NB4 (cell line): ENCODE measurements at regions not wholly inside any gene's neighbourhood (a gene's known extent, or its start where the extent isn't known, plus 50 kb on each side); places are given as distances from the start of the nearest gene placed in this dataset.

Experiments
- DNase-seq: peaks from one replicate; pipeline ENCODE4 v3.0.0; 2010; ENCODE audit warnings: low read depth
- H3K4me3 ChIP-seq: one replicate; pipeline ENCODE4 v1.5.1; 2011; ENCODE audit warnings: mild to moderate bottlenecking, low read depth, low read length, moderate library complexity
- CTCF ChIP-seq: IDR thresholded peaks from one replicate; pipeline ENCODE4 v1.5.1; 2012; ENCODE audit warnings: low read depth, low read length
- MAX ChIP-seq: IDR thresholded peaks from 2 replicates; pipeline ENCODE4 v1.6.1; 2011; ENCODE audit warnings: low read depth, low read length
- MYC ChIP-seq: IDR thresholded peaks from 2 replicates; pipeline ENCODE4 v1.6.1; 2011; ENCODE audit warnings: low read depth, low read length
- POLR2A ChIP-seq: IDR thresholded peaks from 2 replicates; pipeline ENCODE4 v1.6.1; 2011; ENCODE audit warnings: mild to moderate bottlenecking; ENCODE audit not compliant: insufficient read length; ENCODE audit errors: extremely low read depth

GRCh38 chr7:112995059-112995824 lies 91.4 kb downstream of the GPR85 start:
- TF ChIP-seq CTCF = no peak
- TF ChIP-seq MAX = no peak
- TF ChIP-seq MYC = no peak
- TF ChIP-seq POLR2A = no peak
- DNase-seq = no peak
- H3K4me3 ChIP-seq = no peak overlapping the region

GRCh38 chr7:112994656-112995055 lies 92.0 kb downstream of the GPR85 start:
- TF ChIP-seq MAX = no peak
- TF ChIP-seq CTCF = no peak
- TF ChIP-seq POLR2A = no peak
- no peak for TF ChIP-seq MYC
- no peak overlapping the region for H3K4me3 ChIP-seq
- DNase-seq = no peak

- peak; percentile 52 for DNase-seq
- no peak for TF ChIP-seq MAX
- no peak for TF ChIP-seq MYC
- no peak for TF ChIP-seq POLR2A
- TF ChIP-seq CTCF = no peak
- H3K4me3 ChIP-seq = no peak overlapping the region
Measured at GRCh38 chr7:112990624-112991023, 96.0 kb downstream of the GPR85 start.

- no peak overlapping the region for H3K4me3 ChIP-seq
- TF ChIP-seq POLR2A = no peak
- TF ChIP-seq CTCF = no peak
- no peak for TF ChIP-seq MYC
- TF ChIP-seq MAX = no peak
- DNase-seq = no peak
Measured at GRCh38 chr7:112989531-112989930, 97.1 kb downstream of the GPR85 start.

GRCh38 chr7:112987171-112987570 lies 99.5 kb downstream of the GPR85 start:
- TF ChIP-seq MYC (no peak), CTCF (no peak), MAX (no peak), POLR2A (no peak)
- no peak overlapping the region for H3K4me3 ChIP-seq
- DNase-seq = no peak
